ENCODE measurements at regions not wholly inside any gene's neighbourhood (a gene's known extent, or its start where the extent isn't known, plus 50 kb on each side); places are given as distances from the start of the nearest gene placed in this dataset.

DNA sequence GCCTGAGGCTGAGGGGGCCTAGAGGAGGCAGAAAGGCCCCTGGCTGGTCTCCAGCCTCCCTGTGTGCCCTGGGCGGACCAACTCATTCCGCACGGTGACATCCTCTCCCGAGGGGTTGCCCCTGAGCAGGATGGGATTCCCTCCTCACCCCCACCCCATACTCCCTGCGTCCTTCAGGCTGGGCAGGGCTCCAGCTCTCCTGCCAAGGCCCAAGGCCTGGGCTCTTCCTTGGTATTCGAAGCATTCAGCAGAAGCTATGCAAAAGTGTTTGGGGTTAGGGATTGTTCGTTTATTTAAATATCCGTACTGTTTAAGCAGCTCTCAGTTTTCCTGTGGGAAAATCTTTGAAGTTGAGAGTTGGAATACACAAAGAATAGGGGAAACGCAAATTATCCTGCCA is 113.1 kb upstream of the RAB12 start:
- intact Hi-C loops (cut with DNase I), result no loop called here
- DNase-seq (ENCODE audit: low spot score) (no peak), ATAC-seq (no peak)

DNA sequence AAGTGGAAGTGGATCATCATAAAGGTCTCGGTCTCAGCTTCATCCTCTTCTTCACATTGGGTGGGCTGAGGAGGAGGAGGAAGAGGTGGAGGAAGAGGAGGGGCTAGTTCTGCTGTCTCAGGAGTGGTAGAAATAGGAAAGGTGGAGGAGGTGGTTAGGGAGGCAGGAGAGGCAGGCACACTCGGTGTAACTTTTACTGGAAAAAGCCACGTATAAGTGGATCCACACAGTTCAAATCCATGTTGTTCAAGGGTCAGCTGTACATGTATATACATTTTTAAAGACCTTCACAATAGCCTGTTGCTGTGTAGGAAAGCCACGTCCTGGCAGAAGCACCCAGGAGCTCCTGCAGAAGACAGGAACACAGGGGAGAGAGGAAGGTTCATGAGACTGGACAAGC is 110.3 kb upstream of the RAB12 start:
- ATAC-seq (no peak), DNase-seq (ENCODE audit: low spot score) (no peak)
- intact Hi-C loops (cut with DNase I), result no loop called here

DNA sequence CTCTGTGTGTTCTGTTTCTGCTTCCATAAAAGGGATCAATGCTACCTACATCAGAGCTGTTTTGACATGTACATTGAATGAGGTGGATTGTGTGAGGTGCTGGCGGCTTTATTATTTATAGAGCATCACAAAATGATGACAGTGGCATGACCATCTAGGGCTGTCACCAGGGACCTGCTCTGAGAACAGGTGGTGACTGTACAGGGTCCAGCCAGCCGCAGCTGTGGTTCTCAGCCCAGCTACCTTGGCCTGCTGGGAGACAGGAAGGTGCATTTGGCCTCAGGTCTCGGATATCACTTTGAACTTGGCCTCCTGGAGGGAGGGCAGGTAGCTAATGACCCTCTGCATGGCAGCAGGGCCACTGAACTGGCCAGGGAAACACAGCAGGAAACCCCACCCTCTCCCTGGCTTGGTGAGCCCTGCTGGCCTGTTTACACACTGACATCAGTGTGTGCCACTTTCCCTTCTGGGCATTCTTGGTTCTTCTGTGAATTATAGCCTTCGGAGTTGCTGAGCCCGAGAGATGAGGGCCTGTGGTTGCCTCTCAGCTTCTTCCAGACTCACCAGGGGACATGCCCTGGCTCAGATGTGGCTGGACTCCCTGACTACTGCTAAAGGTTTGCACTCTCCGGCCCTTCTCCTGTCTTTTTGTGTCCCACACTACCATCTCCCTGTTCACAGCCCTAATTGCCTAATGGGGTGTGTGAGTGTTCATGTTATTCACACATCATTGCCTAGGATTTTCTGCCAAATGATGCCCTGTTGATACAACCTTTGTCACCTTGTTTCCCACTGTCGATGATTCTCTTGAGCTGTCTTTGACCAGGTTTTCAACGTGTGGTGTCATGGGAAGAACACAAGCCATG is 109.2 kb upstream of the RAB12 start:
- DNase-seq (ENCODE audit: low spot score) (no peak), ATAC-seq (no peak)
- intact Hi-C loops (cut with DNase I), result no loop called here

DNA sequence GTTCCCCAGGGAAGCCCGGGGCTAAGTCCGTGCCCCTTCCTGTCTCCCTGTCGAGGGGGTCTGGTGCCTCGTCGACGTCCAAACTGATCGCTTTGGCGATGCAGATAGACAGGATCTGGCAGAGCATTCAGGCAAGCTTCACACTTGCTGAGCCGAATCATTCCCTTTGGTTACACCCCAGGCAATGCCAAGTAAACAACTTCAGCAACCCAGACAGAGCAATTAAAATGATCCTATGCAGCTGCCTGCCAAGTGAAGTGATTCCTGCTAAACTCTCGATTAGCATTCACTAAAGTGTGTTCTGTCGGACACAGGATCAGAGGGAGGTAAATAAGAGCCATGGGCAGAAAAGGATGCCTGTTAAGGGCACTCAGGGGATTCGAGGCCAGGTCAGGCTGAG is 108.2 kb upstream of the RAB12 start:
- DNase-seq (ENCODE audit: low spot score), result no peak
- ATAC-seq, result no peak

DNA sequence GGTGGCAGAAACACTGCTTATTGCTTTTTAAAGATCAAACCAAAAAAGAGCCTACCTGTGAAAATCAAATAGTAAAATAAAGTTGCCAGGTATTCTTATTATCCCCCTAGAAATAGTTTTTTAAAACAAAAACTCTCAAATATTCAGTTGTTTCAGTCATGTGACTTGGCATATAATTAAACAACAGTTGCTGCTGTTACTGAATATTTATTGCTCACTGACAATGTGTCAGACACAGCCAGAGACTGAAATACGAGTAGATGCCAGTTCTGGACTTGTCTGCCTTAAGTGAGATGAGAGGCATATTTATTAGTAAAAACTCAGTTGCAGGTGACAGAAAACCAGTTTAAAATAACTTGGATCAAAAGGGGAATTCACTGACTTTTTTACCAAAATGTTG is 106.0 kb upstream of the RAB12 start:
- ATAC-seq (no peak), DNase-seq (ENCODE audit: low spot score) (no peak)
- intact Hi-C loops (cut with DNase I), result no loop called here

More for the DNA sequence above, 108.2 kb upstream of the RAB12 start:
- intact Hi-C loops (cut with DNase I), result no loop called here

DNA sequence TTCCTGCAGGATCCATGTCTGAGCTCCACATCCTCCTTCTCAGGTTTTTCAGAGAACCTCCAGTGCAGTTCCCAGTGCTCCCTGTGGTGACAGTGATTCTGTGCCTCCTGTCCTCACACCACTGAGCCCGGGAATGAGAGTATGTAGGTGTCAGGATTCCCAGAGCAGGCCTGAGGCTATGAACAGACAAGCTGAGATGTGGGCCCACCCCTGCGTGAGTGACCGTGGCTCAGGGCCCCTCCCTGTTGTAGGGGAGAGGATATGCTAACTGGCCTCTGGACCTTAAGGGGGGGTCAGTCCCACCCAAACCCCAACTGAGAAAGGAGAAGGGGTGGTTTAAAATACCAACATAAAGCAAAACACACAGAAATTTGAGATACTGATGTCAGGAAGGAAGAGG is 104.8 kb upstream of the RAB12 start:
- DNase-seq (ENCODE audit: low spot score) (no peak), ATAC-seq (no peak)
- intact Hi-C loops (cut with DNase I), result no loop called here

DNA sequence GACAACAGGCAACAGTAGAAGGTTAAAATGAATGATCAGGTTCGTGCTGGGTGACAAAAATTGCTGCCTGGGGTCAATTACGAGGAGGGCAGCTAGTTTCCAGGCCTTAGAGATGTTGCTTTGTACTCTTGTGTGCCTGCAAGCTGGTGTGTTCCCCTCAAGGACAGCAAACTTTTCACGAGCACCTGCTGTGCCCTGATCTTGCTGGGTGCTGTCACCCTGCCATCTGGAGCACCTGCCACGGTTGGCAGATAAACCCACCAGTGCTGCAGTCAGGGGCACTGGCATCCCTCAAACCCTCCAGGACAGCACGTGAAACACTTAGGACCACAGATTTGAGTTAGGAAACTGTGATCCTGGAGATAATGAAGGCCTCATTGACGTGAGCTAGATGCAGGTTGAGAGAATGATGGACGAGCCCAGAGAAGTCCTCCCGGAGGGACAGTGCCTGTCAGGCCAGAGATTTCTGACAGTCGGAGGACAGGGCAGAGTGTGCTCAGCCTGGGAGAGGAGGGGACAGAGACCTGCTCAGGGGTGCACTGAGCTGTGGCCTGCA is 104.3 kb upstream of the RAB12 start:
- DNase-seq (ENCODE audit: low spot score) (no peak), ATAC-seq (no peak)

DNA sequence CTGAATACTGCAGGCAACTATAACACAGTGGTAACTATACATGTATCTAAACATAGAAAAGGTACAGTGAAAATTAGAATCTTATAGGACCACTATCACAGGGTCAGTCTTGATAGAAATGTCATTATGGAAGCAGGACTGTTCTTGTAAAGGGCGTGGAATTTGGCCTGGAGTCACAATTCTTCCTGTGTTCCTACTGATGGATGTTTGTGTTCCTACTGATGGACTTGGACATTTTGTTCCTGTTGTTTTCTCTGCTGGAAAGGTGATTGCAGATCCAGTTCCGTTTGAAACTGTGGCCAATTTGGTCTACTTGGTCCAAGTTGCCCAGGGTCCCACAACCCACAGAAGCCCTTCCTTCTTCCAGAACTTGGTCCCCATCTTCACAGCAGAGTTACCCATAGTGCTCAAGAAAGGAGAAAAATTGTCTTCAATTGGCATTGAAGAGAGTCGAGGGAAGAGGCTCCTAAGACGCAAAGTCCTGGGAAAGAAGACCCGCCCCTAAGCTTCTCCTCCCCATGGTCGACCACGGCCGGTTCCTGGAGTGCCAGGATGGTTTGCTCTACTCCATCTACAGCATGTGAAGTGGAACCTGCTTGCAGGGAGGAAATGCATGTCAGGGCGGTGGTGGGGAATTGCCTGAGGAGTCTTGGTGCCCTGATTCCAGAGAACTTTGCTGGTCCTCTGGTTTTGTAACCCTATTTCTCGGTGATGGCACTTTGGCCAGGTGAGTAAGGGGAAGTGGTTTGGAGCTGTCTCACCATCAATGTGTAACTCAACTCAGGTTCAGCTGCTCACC is 102.8 kb upstream of the RAB12 start:
- ATAC-seq (no peak), DNase-seq (ENCODE audit: low spot score) (no peak)
- intact Hi-C loops (cut with DNase I), result no loop called here

More for the DNA sequence above, 104.3 kb upstream of the RAB12 start:
- intact Hi-C loops (cut with DNase I), result no loop called here

DNA sequence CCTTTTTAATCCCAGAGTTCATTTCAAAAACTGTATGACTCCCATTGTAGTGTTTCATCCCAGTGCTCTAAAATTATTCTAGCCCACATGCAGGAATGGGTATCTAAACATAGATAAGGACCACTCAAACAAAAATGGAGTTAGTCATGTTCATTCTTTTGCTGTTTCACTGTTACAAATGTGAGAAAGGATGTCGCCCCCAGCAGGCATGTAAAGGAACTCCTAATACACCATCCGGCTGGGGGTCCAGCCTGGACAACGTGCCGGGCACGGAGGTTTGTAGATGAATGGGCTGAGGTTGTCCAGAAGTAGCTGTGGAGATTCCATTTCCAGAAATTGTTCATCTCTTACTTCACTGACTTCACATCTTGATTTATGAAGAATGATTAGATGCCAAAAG is 101.9 kb upstream of the RAB12 start:
- DNase-seq (ENCODE audit: low spot score) (no peak), ATAC-seq (no peak)
- intact Hi-C loops (cut with DNase I), result no loop called here

DNA sequence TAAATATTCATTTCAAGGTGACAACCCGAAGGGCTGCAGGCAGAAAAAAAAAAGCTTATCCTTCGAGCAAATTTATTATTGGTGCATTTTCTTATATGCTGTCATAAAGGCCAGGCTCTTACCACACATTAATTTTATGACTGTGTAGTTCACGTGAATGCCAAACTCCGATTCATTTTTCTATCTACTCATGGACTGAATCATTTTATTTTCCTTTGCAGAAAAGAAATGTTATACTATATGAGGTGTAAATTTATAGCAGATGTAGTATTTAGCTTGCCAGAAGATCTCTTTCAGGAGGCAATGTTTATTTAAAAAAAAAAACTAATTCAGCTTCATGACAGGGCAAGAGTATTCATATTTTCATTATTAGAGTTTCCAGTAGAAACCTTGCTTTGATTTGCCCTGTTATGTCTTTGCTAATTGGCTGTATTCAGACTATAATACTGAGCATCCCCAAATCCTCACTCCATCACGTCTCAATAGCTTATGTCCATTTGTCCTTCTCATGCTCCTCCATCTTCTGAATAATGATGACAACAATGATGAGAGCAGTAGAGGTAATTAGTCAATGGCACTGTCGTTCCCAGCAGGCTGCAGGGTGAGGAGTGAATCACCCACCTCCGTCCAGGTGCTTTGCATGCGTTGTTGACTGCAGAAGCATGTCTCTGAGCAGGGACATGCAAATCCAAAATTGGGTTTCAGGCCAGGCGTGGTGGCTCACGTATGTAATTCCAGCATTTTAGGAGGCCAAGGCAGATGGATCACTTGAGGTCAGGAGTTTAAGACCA is 101.1 kb upstream of the RAB12 start:
- intact Hi-C loops (cut with DNase I), result no loop called here
- ATAC-seq (no peak), DNase-seq (ENCODE audit: low spot score) (no peak)

DNA sequence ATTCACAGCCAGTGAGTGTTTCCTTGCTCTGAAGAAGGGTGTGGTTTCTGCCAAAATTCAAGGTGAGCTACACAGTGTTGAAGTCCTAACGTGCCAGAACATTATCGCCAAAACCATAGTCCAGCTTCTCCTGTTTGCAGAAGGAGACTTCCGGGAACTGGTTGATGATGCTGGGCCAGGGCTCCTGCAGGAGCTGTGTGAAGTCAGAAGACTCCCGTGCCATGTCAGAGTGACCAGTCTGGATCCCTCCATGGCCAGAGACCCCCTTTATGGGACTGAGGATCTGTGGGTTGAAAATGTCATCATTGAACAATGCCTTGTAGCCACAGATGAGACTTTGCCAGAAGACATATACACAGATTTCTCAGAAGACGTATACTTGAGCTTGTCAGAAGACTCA is 96.0 kb upstream of the RAB12 start:
- intact Hi-C loops (cut with DNase I), result no loop called here
- no peak for ATAC-seq
- DNase-seq (ENCODE audit: low spot score), result no peak

DNA sequence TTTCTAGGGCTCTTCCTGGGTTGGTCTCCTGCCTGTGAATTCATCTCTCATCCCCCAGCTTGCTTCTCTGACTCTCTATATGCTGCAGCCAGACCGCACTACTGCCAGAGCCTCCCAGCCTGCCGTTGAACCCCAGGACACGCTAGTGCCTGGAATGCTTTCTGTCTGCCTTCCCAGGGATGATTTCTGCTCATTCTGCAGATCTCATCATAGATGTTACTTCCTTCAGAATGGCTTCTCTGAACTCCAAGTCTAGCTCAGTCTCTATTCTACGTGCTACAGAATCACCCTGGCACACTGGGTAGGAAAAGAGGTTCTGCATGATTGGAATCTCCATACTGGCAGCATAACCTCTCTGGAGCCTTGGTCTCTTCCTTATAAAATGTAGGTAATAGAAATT is 94.8 kb upstream of the RAB12 start:
- intact Hi-C loops (cut with DNase I), result no loop called here
- no peak for ATAC-seq
- no peak for DNase-seq (ENCODE audit: low spot score)

DNA sequence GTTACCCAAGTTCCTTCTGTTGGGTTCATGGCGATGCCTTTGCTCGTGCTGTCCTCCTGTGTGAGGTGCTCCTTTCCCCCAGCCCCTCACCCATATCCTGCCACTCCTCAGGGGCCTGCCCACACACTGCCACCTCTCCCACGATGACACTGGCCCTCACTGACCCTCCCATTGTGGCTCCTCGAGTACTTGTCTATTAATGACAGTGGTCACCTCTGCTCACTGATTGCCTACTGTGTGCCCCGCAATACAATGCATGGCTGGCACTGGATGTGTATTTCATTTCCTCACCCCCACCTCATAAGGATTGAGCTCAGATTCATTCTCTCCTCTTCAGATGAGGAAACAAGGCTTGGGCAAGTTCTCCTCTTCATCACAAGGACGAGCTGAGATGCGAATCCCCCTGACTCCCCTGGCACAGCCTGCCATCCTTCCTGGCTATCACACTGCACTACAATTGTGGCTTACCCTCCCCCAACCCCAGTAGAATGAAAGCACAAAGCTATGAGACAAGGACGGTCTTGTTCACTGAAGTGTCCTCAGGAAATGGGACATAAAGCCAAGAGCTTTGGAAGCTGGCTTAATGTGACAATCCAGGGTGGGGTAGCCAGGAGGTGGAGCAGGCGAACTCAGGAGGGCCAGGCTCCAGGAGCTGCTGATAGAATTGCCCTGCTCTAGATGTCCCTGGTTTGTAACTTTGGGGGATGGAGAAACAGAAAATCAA is 93.9 kb upstream of the RAB12 start:
- no peak for ATAC-seq
- DNase-seq (ENCODE audit: low spot score), result no peak
- intact Hi-C loops (cut with DNase I), result no loop called here

DNA sequence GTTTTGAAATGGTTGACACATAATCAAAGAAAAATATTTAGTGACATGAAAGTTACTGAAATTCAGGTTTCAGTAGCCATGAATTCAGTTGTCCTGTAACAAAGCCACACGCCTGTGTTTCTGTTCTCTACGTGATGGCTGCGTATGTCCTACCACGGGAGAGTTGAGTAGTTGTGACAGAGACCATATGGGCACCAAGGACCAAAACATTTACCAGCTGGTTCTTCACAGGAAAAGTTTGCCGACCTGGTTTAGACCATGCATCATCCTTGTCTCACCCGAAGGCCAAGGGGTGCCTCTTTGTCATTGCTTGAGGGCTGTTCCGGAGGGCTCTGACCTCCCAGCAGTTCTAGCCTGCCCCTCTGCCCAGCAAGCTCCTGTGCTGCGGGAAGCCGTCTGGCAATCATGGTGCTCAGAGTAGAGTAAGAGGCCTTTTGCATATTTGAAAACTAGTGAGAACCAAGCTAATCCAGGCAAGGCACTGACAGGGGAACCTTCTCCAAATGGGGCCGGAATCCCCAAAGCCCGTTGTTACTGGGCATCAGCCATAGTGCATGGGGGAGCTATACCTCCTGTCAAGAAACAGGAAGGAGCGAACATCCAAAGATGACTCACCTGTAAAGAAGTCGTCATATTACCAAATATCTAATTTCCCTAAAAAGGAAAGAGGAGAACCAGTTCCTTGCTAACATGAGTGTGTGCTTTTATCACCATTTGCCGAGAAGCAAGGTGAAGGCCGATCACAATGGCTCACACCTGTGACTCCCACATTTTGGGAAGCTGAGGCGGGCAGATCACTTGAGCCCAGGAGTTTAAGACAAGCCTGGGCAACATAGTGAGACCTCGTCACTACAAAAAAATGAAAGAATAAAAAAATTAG is 92.6 kb upstream of the RAB12 start:
- DNase-seq (ENCODE audit: low spot score) (peak; percentile 21), ATAC-seq (no peak)
- intact Hi-C loops (cut with DNase I), result no loop called here

DNA sequence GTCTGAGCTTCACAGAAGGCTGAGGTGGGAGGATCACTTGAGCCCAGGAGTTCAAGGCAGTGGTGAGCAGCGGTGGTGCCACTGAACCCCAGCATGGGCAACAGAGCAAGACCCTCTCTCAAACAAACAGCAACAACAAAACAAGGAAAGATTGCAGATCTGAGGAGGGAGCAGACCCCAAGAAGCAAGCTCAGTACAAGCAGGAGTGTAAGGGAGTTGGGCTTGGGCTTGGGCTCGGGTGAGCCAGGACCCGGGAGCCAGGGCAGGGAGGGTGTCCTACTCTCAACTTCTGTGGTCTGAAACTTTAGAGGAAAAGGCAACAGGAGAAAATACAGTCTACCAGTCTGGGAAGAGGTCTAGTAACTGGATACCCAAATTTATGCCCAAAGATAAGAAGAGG is 92.0 kb upstream of the RAB12 start:
- no peak for ATAC-seq
- no peak for DNase-seq (ENCODE audit: low spot score)
- intact Hi-C loops (cut with DNase I), result no loop called here

DNA sequence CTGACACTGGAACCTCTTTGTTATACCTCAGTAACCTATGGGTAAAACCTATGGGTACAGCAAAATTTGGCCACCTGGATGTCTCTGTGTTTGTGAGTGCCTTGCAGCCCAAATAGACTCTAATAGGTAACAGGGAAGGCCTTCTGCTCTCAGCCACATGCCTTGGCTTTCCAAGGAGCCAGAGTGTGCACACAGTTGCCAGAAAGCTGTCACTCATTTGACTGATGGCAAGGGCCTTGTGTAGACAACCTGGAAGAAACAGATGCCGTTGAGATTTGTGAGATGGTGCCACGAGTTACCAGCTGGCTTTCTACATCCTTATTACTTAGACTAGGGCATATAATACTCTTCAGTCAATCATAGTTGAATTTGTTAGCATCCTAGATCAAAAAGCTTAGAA is 90.1 kb upstream of the RAB12 start:
- ATAC-seq (no peak), DNase-seq (ENCODE audit: low spot score) (peak; percentile 10)
- intact Hi-C loops (cut with DNase I), result no loop called here

DNA sequence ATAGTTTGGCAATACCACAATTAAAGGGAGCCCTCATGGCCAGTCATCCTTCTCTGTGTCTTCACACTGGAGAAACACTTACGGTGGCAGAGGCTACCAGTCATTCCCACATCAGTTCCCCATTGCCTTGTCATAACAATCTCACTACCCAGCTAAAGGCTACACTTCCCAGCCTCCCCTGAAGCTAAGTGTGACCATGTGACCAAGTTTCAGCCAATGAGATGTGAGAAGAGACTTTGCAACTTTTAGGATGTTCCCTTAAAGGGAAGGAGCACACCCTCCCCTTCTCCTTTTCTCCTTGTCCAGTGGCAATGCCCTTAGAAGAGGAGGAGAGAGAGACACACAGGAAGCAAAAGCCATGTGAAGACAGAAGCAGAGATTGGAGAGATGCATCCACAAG is 89.0 kb upstream of the RAB12 start:
- ATAC-seq (no peak), DNase-seq (ENCODE audit: low spot score) (no peak)
- intact Hi-C loops (cut with DNase I), result no loop called here

DNA sequence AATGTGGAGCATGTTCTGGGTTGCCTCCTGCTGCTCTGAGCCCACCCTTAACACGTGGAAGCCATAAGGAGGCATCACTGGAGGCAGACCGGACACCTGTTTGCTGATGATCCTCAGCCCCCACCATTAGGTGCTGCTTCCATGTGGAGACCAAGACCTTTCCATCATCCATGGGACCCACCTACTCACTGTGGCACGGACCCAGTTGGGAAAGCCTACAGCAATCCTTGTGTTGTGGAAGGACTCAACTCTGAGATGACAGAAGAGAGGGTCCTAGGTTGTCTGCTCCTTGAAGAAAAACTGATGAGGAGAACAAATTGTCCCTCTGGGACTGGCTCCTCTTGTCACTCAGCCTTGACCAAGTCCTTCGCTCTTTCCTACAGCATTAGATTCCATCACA is 86.5 kb upstream of the RAB12 start:
- intact Hi-C loops (cut with DNase I), result no loop called here
- DNase-seq (ENCODE audit: low spot score) (no peak), ATAC-seq (no peak)

All from sciatic nerve (tissue), 2 donors.